Neural progenitor cell (in vitro differentiated cells): ENCODE measurements at regions not wholly inside any gene's neighbourhood (a gene's known extent, or its start where the extent isn't known, plus 50 kb on each side); places are given as distances from the start of the nearest gene placed in this dataset.

ENCODE experiments used
- EZH2phosphoT487 ChIP-seq: fragments of 200-600 bp; sonication (generic); IDR thresholded peaks from 2 replicates; pipeline ENCODE4 v1.6.1; 2017; ENCODE audit warnings: antibody characterized with exemption
- TF ChIP-seq, protein P1 (sequence below): fragments of 200-600 bp; sonication (generic); IDR thresholded peaks from 2 replicates; pipeline ENCODE4 v1.5.1; 2017; ENCODE audit warnings: antibody characterized with exemption, mild to moderate bottlenecking

DNA sequence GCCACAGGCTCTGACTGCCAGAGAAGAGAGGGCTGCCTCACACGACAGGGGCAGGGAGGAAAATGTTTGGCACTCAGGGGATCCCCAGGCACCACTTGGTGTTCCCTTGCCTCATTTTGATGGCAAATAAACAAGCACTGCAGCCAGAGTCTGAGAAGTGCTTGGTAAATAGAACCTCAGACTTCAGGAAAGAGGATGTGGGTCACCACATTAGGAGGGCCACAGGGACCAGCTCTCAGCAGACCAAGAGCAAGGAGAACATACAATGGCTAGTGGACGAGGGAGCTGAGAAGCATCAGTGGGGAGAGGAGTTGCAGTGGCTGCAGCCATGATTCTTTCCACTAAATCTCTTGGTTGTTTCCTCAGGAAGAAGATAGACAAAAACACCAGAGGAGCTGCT, 413.9 kb downstream of the GADD45G start:
- no peak for TF ChIP-seq EZH2phosphoT487
- TF ChIP-seq, protein P1, sequence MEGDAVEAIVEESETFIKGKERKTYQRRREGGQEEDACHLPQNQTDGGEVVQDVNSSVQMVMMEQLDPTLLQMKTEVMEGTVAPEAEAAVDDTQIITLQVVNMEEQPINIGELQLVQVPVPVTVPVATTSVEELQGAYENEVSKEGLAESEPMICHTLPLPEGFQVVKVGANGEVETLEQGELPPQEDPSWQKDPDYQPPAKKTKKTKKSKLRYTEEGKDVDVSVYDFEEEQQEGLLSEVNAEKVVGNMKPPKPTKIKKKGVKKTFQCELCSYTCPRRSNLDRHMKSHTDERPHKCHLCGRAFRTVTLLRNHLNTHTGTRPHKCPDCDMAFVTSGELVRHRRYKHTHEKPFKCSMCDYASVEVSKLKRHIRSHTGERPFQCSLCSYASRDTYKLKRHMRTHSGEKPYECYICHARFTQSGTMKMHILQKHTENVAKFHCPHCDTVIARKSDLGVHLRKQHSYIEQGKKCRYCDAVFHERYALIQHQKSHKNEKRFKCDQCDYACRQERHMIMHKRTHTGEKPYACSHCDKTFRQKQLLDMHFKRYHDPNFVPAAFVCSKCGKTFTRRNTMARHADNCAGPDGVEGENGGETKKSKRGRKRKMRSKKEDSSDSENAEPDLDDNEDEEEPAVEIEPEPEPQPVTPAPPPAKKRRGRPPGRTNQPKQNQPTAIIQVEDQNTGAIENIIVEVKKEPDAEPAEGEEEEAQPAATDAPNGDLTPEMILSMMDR, result no peak
